ENCODE measurements at regions not wholly inside any gene's neighbourhood (a gene's known extent, or its start where the extent isn't known, plus 50 kb on each side); places are given as distances from the start of the nearest gene placed in this dataset.

- TF ChIP-seq EGR2 (tag by site-specific recombination; IDR thresholded peaks at IDR 0.05; ENCODE audit: low read depth) (no peak), KLF16 (tag by site-specific recombination; IDR thresholded peaks at IDR 0.05) (no peak), ZFP3 (tag by site-specific recombination; IDR thresholded peaks at IDR 0.05; ENCODE audit: low read depth) (no peak), ZNF670 (tag by site-specific recombination; IDR thresholded peaks at IDR 0.05; ENCODE audit: low read depth) (no peak), ZNF677 (tag by site-specific recombination; IDR thresholded peaks at IDR 0.05) (no peak), TRIM28 (IDR thresholded peaks at IDR 0.05; ENCODE audit: borderline replicate concordance, low read length) (no peak), GFI1B (tag by site-specific recombination; IDR thresholded peaks at IDR 0.05) (no peak)
- TF ChIP-seq, protein P1, sequence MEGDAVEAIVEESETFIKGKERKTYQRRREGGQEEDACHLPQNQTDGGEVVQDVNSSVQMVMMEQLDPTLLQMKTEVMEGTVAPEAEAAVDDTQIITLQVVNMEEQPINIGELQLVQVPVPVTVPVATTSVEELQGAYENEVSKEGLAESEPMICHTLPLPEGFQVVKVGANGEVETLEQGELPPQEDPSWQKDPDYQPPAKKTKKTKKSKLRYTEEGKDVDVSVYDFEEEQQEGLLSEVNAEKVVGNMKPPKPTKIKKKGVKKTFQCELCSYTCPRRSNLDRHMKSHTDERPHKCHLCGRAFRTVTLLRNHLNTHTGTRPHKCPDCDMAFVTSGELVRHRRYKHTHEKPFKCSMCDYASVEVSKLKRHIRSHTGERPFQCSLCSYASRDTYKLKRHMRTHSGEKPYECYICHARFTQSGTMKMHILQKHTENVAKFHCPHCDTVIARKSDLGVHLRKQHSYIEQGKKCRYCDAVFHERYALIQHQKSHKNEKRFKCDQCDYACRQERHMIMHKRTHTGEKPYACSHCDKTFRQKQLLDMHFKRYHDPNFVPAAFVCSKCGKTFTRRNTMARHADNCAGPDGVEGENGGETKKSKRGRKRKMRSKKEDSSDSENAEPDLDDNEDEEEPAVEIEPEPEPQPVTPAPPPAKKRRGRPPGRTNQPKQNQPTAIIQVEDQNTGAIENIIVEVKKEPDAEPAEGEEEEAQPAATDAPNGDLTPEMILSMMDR (tag by site-specific recombination; IDR thresholded peaks at IDR 0.05), result no peak
Measured at GRCh38 chr13:44092078-44092970, 212.6 kb downstream of the LACC1 start.
